MM.1S (cell line): ENCODE measurements at regions not wholly inside any gene's neighbourhood (a gene's known extent, or its start where the extent isn't known, plus 50 kb on each side); places are given as distances from the start of the nearest gene placed in this dataset.

Experiments used
- EZH2 ChIP-seq: fragments of 300-600 bp; sonication (generic); optimal IDR thresholded peaks from 2 replicates; pipeline ENCODE3; 2017; ENCODE audit warnings: low read depth, mild to moderate bottlenecking, antibody characterized with exemption, low read length, mixed read lengths
- EZH2phosphoT487 ChIP-seq: fragments of 300-600 bp; sonication (generic); IDR thresholded peaks from 2 replicates; pipeline ENCODE4 v1.6.1; 2018; ENCODE audit warnings: antibody characterized with exemption, low read length
- TF ChIP-seq, protein P1 (sequence below): fragments of 300-600 bp; sonication (generic); IDR thresholded peaks from 2 replicates; pipeline ENCODE4 v1.5.1; 2016; ENCODE audit warnings: antibody characterized with exemption, low read length, mixed read lengths

DNA sequence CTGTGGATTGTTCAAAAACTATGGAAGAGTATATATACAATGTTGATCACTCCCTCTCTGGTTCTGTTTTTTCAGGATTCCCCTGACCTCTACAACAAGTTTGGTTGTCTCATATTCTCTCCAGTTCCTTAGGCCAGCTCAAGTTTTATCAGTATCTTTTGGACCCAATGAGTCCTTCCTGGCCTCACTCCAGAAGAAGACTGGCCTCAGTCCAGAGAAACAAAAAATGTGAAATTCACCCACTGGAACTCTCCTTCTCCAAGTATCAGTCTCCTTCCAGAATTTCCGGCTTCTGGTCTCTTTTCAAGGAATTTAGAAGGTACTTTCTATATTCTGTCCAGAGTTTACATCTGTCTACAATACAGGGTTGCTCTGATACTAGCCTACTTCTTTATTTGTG lies 537.8 kb upstream of the FTMT start:
- TF ChIP-seq, protein P1, sequence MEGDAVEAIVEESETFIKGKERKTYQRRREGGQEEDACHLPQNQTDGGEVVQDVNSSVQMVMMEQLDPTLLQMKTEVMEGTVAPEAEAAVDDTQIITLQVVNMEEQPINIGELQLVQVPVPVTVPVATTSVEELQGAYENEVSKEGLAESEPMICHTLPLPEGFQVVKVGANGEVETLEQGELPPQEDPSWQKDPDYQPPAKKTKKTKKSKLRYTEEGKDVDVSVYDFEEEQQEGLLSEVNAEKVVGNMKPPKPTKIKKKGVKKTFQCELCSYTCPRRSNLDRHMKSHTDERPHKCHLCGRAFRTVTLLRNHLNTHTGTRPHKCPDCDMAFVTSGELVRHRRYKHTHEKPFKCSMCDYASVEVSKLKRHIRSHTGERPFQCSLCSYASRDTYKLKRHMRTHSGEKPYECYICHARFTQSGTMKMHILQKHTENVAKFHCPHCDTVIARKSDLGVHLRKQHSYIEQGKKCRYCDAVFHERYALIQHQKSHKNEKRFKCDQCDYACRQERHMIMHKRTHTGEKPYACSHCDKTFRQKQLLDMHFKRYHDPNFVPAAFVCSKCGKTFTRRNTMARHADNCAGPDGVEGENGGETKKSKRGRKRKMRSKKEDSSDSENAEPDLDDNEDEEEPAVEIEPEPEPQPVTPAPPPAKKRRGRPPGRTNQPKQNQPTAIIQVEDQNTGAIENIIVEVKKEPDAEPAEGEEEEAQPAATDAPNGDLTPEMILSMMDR: no peak
- TF ChIP-seq EZH2 (no peak), EZH2phosphoT487 (no peak)
